ENCODE measurements at regions not wholly inside any gene's neighbourhood (a gene's known extent, or its start where the extent isn't known, plus 50 kb on each side); places are given as distances from the start of the nearest gene placed in this dataset.

DNA sequence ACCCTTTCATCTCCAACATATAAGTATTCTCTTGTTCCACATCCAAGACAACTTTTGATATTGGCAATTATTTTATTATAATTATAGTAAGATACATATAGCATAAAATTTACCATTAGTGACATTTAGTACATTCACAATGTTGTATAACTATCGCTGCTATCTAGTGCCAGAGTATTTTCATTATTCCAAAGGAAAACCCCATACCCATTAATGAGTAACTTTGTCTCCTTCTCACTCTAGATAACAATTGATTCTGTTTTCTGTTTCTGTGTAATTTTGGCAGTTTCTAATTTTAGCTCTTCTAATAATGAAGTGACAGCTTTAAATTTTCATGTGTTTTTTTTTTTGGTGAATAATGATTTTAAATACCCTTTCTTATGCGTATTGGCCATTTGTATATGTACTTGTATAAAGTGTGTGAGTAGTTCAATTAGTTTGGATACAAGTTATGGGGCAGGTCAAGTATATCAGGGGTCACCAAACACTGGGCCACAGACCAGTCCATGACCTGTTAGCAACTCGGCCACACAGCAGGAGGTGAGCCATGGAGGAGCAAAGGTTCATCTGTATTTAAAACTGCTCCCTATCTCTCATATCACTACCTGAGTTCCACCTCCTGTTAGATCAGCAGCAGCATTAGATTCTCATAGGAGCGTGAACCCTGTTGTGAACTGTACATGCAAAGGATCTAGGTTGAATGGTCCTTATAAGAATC is 97.2 kb upstream of the SYT1 start:
- TF ChIP-seq, protein P1, sequence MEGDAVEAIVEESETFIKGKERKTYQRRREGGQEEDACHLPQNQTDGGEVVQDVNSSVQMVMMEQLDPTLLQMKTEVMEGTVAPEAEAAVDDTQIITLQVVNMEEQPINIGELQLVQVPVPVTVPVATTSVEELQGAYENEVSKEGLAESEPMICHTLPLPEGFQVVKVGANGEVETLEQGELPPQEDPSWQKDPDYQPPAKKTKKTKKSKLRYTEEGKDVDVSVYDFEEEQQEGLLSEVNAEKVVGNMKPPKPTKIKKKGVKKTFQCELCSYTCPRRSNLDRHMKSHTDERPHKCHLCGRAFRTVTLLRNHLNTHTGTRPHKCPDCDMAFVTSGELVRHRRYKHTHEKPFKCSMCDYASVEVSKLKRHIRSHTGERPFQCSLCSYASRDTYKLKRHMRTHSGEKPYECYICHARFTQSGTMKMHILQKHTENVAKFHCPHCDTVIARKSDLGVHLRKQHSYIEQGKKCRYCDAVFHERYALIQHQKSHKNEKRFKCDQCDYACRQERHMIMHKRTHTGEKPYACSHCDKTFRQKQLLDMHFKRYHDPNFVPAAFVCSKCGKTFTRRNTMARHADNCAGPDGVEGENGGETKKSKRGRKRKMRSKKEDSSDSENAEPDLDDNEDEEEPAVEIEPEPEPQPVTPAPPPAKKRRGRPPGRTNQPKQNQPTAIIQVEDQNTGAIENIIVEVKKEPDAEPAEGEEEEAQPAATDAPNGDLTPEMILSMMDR (IDR thresholded peaks at IDR 0.05) = no peak
- no peak for TF ChIP-seq EZH2 (IDR thresholded peaks at IDR 0.05)
- no peak for TF ChIP-seq EZH2phosphoT487 (IDR thresholded peaks at IDR 0.05)

All from neural progenitor cell (in vitro differentiated cells).